ENCODE measurements at regions not wholly inside any gene's neighbourhood (a gene's known extent, or its start where the extent isn't known, plus 50 kb on each side); places are given as distances from the start of the nearest gene placed in this dataset.
"Not testable (repeated sequence)": the region's sequence is repeated elsewhere in the genome, so short reads cannot be mapped to it uniquely, and the experiment has no call there.

GRCh38 chr6:10194816-10195672 is 219.8 kb downstream of the TFAP2A start:
- H3K9me3 Mint-ChIP-seq, result peaks cover 0 to 2% (median under 1%) of the 10 kb centered on the region in 3 donors
- H3K4me3 Mint-ChIP-seq, result no peak overlapping the region
- H3K27me3 Mint-ChIP-seq, result no peaks in the 10 kb centered on the region
- no peaks in the 10 kb centered on the region for H3K4me1 Mint-ChIP-seq
- no peak overlapping the region for H3K27ac Mint-ChIP-seq
- H3K36me3 Mint-ChIP-seq, result no peaks in the 10 kb centered on the region

- H3K4me3 Mint-ChIP-seq, result no peak overlapping the region
- no peak overlapping the region for H3K27ac Mint-ChIP-seq
- H3K9me3 Mint-ChIP-seq, result peaks cover 0 to 4% (median 0%) of the 10 kb centered on the region in 3 donors
- no peaks in the 10 kb centered on the region for H3K4me1 Mint-ChIP-seq
- no peaks in the 10 kb centered on the region for H3K36me3 Mint-ChIP-seq
- no peaks in the 10 kb centered on the region for H3K27me3 Mint-ChIP-seq
Measured at GRCh38 chr6:10193321-10193720, 221.6 kb downstream of the TFAP2A start.

DNA sequence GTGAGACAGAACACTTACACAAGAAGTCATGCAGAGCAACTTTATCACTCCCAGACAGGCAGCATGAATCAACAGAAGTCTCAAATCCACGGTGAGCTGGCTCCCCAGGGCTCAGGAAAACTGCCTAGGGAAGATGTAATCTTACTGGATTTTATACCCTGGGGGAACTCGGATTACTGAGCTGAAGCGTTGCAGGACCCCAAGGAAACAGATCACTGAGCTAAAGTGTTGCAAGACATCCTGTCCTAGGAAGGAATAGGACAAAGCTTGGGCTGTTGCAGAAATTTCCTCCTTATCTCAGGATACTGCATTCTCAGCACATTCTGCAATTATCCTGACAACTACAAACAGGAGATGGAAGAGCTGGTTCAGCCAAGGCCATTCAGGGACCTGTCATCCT is 224.8 kb downstream of the TFAP2A start:
- H3K27me3 Mint-ChIP-seq, result peaks cover 2% of the 10 kb centered on the region
- no peaks in the 10 kb centered on the region for H3K36me3 Mint-ChIP-seq
- peak overlapping the region in 1 of 3 donors; percentile 20 for H3K27ac Mint-ChIP-seq
- no peak overlapping the region for H3K4me3 Mint-ChIP-seq
- H3K9me3 Mint-ChIP-seq, result peaks cover 0 to 9% (median 1%) of the 10 kb centered on the region in 3 donors
- H3K4me1 Mint-ChIP-seq, result peaks cover 0 to 4% (median 0%) of the 10 kb centered on the region in 3 donors

GRCh38 chr6:10184371-10185227 is 230.3 kb downstream of the TFAP2A start:
- Mint-ChIP-seq H3K4me3 (no peak overlapping the region), H3K36me3 (peaks cover 2% of the 10 kb centered on the region), H3K27me3 (peaks cover 2% of the 10 kb centered on the region)

GRCh38 chr6:10180138-10181074 is 234.5 kb downstream of the TFAP2A start:
- peaks cover 2 to 3% (median 2%) of the 10 kb centered on the region in 3 donors for H3K9me3 Mint-ChIP-seq
- no peak overlapping the region for H3K4me3 Mint-ChIP-seq

More at GRCh38 chr6:10184371-10185227, 230.3 kb downstream of the TFAP2A start:
- Mint-ChIP-seq H3K27ac (no peak overlapping the region), H3K9me3 (peaks cover 1 to 9% (median 3%) of the 10 kb centered on the region in 3 donors), H3K4me1 (peaks cover 0 to 4% (median 0%) of the 10 kb centered on the region in 3 donors)

DNA sequence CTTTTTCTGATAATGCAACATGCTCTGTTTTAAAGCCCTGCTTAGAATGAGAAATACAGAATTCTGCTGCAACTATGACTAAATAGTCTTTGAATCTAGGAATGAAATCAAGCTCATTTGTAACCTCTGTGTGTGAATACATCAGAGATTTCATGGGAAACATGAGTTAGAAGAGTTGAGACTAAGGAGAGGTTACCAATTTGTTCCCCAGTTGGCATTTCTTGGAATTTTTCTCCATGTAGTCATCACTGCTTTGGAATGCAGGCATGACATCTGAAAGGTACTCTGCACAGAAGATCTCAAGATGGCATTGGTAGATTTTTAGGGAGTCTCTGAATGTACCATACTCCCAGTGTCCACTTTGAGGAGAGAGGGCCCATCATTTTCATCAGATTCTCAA is 237.2 kb downstream of the TFAP2A start:
- H3K27me3 Mint-ChIP-seq, result no peaks in the 10 kb centered on the region
- H3K27ac Mint-ChIP-seq, result no peak overlapping the region
- H3K4me1 Mint-ChIP-seq, result no peaks in the 10 kb centered on the region
- peaks cover 0 to 3% (median 2%) of the 10 kb centered on the region in 3 donors for H3K9me3 Mint-ChIP-seq
- H3K36me3 Mint-ChIP-seq, result no peaks in the 10 kb centered on the region
- no peak overlapping the region for H3K4me3 Mint-ChIP-seq

More at GRCh38 chr6:10180138-10181074, 234.5 kb downstream of the TFAP2A start:
- Mint-ChIP-seq H3K27ac (no peak overlapping the region), H3K4me1 (peaks cover 0 to 1% (median 0%) of the 10 kb centered on the region in 3 donors), H3K36me3 (peaks cover 2% of the 10 kb centered on the region), H3K27me3 (no peaks in the 10 kb centered on the region)

GRCh38 chr6:10175362-10175761 is 239.5 kb downstream of the TFAP2A start:
- peaks cover 0 to 2% (median 0%) of the 10 kb centered on the region in 3 donors for H3K4me1 Mint-ChIP-seq
- peak overlapping the region in 1 of 3 donors; percentile 61 for H3K27ac Mint-ChIP-seq
- no peaks in the 10 kb centered on the region for H3K36me3 Mint-ChIP-seq
- peaks cover 1% of the 10 kb centered on the region for H3K27me3 Mint-ChIP-seq
- no peak overlapping the region for H3K4me3 Mint-ChIP-seq
- H3K9me3 Mint-ChIP-seq, result peaks cover 2 to 4% (median 2%) of the 10 kb centered on the region in 3 donors

GRCh38 chr6:10174761-10175160 is 240.1 kb downstream of the TFAP2A start:
- no peak overlapping the region for H3K4me3 Mint-ChIP-seq
- no peaks in the 10 kb centered on the region for H3K36me3 Mint-ChIP-seq
- H3K27me3 Mint-ChIP-seq, result peaks cover 1% of the 10 kb centered on the region
- H3K27ac Mint-ChIP-seq, result peak overlapping the region in 1 of 3 donors; percentile 61
- H3K4me1 Mint-ChIP-seq, result peaks cover 0 to 2% (median 0%) of the 10 kb centered on the region in 3 donors
- H3K9me3 Mint-ChIP-seq, result peaks cover 2 to 4% (median 2%) of the 10 kb centered on the region in 3 donors

GRCh38 chr6:10174056-10174455 is 240.8 kb downstream of the TFAP2A start:
- Mint-ChIP-seq H3K36me3 (no peaks in the 10 kb centered on the region), H3K27me3 (peaks cover 1% of the 10 kb centered on the region), H3K9me3 (peaks cover 2 to 4% (median 2%) of the 10 kb centered on the region in 3 donors), H3K27ac (no peak overlapping the region), H3K4me3 (no peak overlapping the region), H3K4me1 (peaks cover 0 to 2% (median 0%) of the 10 kb centered on the region in 3 donors)

GRCh38 chr6:10171706-10172105 is 243.2 kb downstream of the TFAP2A start:
- H3K4me1 Mint-ChIP-seq, H3K9me3 Mint-ChIP-seq, H3K27ac Mint-ChIP-seq, H3K27me3 Mint-ChIP-seq, H3K4me3 Mint-ChIP-seq, H3K36me3 Mint-ChIP-seq: not testable (repeated sequence)

- H3K4me3 Mint-ChIP-seq, result no peak overlapping the region
- H3K9me3 Mint-ChIP-seq, result peaks cover 4 to 8% (median 6%) of the 10 kb centered on the region in 3 donors
- peaks cover 1% of the 10 kb centered on the region for H3K27me3 Mint-ChIP-seq
- no peaks in the 10 kb centered on the region for H3K36me3 Mint-ChIP-seq
- peaks cover 0 to 2% (median 0%) of the 10 kb centered on the region in 3 donors for H3K4me1 Mint-ChIP-seq
- H3K27ac Mint-ChIP-seq, result no peak overlapping the region
Measured at GRCh38 chr6:10170816-10171215, 244.1 kb downstream of the TFAP2A start.

DNA sequence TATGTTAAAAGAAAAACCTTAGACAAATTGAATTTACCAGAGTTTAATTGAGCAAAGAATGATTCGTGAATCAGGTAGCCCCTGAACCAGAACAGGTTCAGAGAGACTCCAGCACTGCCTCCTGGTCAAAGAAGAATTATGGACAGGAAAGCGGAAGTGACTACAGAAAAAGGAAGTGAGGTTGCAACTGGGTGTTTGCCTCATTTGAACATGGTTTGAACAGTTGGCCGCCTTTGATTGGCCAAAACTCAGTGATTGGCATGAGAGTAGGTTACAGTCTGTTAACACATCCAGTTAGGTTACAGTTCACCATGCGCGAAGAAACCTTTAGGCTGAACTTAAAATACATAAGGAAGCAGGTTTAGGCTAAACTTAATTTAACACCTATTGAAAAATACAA is 248.8 kb downstream of the TFAP2A start:
- Mint-ChIP-seq H3K27ac (no peak overlapping the region), H3K9me3 (peaks cover under 1 to 10% (median 3%) of the 10 kb centered on the region in 3 donors), H3K27me3 (peaks cover 3% of the 10 kb centered on the region), H3K4me3 (no peak overlapping the region), H3K36me3 (no peaks in the 10 kb centered on the region), H3K4me1 (no peaks in the 10 kb centered on the region)

DNA sequence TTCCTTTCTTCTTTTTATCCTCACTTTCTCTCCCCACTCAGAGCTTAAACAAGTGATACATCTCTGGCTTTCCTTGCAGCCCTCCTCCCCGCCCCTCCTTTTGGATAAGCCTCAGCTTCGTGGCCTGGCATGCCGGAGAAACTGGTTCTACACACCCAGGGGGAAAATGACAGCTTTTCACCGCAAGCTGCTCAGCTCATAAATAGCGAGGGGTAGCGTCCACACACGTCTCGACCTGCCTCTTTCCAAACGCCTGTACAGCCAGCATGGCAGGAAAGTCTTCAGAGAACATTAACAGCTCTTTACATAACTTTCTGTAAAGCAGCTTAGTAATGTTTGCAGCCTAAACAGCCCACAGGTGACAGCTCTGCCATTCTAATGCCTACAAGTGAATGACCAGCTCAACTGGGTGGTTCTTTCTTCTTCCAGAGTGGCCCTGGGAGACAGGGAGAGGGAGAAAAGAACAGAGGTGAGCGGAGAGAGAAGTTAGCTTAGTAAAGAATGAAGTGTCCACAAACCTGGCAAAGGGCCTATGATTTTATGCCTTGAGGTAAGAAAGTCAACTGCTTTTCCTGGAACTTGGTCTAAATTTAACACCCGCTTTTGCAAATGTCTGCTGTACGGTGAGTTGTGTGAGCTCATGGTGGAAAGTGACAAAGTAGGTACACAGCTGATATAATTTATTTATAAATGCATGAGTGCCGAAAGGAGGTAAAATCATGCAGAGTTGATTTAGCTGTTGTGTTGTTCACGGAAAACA is 251.5 kb downstream of the TFAP2A start:
- no peaks in the 10 kb centered on the region for H3K4me1 Mint-ChIP-seq
- H3K27me3 Mint-ChIP-seq, result peaks cover 3% of the 10 kb centered on the region
- H3K27ac Mint-ChIP-seq, result no peak overlapping the region
- H3K4me3 Mint-ChIP-seq, result no peak overlapping the region
- peaks cover 0 to 10% (median 3%) of the 10 kb centered on the region in 3 donors for H3K9me3 Mint-ChIP-seq
- no peaks in the 10 kb centered on the region for H3K36me3 Mint-ChIP-seq
